Nephron progenitor cell (in vitro differentiated cells): ENCODE measurements at regions not wholly inside any gene's neighbourhood (a gene's known extent, or its start where the extent isn't known, plus 50 kb on each side); places are given as distances from the start of the nearest gene placed in this dataset.
"Not testable (repeated sequence)": the region's sequence is repeated elsewhere in the genome, so short reads cannot be mapped to it uniquely, and the experiment has no call there.

Experiments used
- DNase-seq: peaks from one replicate; pipeline ENCODE4 v3.0.0; 2021
- H3K27ac Mint-ChIP-seq: 2 replicates; pipeline ENCODE4 v1.8.0; 2021; ENCODE audit warnings: mild to moderate bottlenecking, moderate library complexity, mixed read lengths
- H3K27me3 Mint-ChIP-seq: 2 replicates; pipeline ENCODE4 v1.8.0; 2021; ENCODE audit warnings: mild to moderate bottlenecking, low read depth, mixed read lengths; ENCODE audit not compliant: poor library complexity
- H3K36me3 Mint-ChIP-seq: 2 replicates; pipeline ENCODE4 v1.8.0; 2021; ENCODE audit warnings: low read depth, mixed read lengths
- H3K4me1 Mint-ChIP-seq: 2 replicates; pipeline ENCODE4 v1.8.0; 2021; ENCODE audit warnings: mixed read lengths
- H3K4me3 Mint-ChIP-seq: 2 replicates; pipeline ENCODE4 v1.8.0; 2021; ENCODE audit warnings: mild to moderate bottlenecking, moderate library complexity, mixed read lengths
- H3K9me3 Mint-ChIP-seq: 2 replicates; pipeline ENCODE4 v1.8.0; 2021; ENCODE audit warnings: mild to moderate bottlenecking, moderate library complexity, mixed read lengths
- CTCF ChIP-seq: fragments of 200-600 bp; sonication (generic); IDR thresholded peaks from 2 replicates; pipeline ENCODE4 v1.5.0; 2021; ENCODE audit warnings: antibody characterized with exemption

DNA sequence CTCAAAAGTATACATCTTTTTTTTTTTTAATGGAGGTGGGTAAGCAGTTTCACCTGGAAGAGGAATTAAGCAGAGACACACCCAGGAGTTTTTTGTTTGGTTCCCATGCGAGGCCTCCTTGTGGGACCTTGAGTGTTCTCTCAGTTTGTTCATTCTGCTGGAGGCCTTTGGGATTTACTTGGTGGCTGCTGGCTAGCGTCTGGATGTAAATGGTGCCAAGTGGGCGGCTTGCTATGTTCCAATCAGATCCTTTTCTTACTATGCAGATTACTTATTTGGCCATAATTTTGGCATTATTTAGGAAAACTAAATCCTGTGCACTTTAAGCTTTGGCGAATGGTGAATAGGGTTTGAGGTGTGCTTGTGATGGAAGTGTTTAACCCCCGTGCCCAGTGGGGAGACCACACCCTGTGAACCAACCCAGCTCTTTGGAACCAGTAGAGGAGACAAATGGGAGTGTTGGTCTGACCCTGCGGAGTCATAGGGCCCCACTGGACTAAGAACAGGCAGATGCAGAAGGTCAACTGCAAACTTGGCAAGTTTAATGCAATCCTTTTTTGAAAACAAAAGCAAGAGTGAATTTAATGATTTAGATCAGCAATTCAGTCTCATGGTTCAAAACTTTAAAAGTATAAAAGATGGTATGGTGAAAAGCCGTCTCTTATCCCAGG lies 79.4 kb downstream of the EBLN2 start:
- no peak overlapping the region for H3K27ac Mint-ChIP-seq
- H3K4me3 Mint-ChIP-seq = no peak overlapping the region
- peaks cover 57% of the 10 kb centered on the region for H3K4me1 Mint-ChIP-seq
- H3K36me3 Mint-ChIP-seq = no peaks in the 10 kb centered on the region
- no peaks in the 10 kb centered on the region for H3K9me3 Mint-ChIP-seq
- DNase-seq = no peak
- TF ChIP-seq CTCF = no peak
- peaks cover 2% of the 10 kb centered on the region for H3K27me3 Mint-ChIP-seq

DNA sequence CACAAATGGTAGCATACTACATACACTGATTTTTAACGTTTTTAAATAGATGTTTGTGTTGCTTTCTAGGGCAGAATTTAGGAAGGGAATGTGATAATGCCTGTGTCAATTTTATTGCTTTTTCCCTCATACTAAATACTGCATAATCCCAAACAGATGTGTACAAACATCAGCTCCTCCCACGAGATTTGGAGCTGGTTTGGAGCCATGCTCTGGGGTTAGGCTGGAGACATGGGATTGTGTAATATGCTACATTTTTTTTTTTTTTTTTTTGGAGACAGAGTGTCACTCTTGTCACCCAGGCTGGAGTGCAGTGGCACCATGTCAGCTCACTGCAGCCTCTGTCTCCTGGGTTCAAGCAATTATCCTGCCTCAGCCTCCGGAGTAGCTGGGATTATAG lies 80.1 kb downstream of the EBLN2 start:
- no peaks in the 10 kb centered on the region for H3K9me3 Mint-ChIP-seq
- no peaks in the 10 kb centered on the region for H3K36me3 Mint-ChIP-seq
- no peak for TF ChIP-seq CTCF
- H3K4me1 Mint-ChIP-seq = peaks cover 62% of the 10 kb centered on the region
- peaks cover under 1% of the 10 kb centered on the region for H3K27me3 Mint-ChIP-seq
- no peak overlapping the region for H3K4me3 Mint-ChIP-seq
- H3K27ac Mint-ChIP-seq = no peak overlapping the region
- no peak for DNase-seq

DNA sequence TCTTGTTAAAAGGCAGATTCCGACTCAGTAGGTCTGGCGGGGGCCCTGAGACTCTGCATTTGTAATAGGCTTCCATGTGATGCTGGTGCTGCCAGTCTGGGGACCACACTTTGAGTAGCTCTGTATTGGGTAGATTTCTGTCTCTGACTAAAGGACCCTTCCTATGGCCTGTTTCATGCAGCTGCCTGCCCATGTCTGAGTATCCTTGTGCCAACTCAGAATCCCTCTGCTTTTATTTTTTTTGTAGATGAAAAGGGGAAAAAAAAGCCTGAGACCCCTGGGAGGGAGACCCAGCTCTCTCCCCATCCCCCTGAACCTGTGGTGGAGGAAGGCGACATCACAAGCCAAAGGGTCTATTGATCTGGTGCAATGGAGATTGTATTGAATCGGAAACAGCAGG lies 81.9 kb downstream of the EBLN2 start:
- Mint-ChIP-seq H3K4me1 (peaks cover 70% of the 10 kb centered on the region), H3K9me3 (no peaks in the 10 kb centered on the region), H3K4me3 (no peak overlapping the region), H3K36me3 (no peaks in the 10 kb centered on the region), H3K27me3 (peaks cover 3% of the 10 kb centered on the region), H3K27ac (peak overlapping the region; percentile 92)
- no peak for TF ChIP-seq CTCF
- no peak for DNase-seq

DNA sequence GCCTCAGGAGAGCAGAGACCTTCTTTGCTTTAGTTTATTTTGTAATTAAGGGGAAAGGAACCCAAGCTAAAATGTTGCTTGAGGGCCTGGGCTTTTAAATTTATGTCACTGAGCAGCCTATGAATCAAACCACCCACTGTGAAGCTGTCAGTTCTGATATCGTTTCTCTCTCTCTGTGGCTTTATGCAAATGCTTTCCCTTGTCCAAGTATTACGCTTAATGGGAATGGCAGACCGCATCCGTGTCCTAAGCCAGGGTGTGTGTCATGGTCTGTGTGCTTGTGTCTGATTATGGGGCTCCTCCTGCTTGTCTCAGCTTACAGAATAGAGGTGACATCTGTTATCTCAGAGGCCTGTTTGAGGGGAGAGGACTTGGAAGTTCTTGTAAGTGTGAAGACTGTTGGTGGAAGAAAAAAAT lies 82.4 kb downstream of the EBLN2 start:
- DNase-seq = peak; percentile 3
- no peak for TF ChIP-seq CTCF
- H3K4me1 Mint-ChIP-seq = peaks cover 70% of the 10 kb centered on the region
- H3K9me3 Mint-ChIP-seq = no peaks in the 10 kb centered on the region
- H3K36me3 Mint-ChIP-seq = no peaks in the 10 kb centered on the region
- H3K27ac Mint-ChIP-seq = peak overlapping the region; percentile 92
- H3K4me3 Mint-ChIP-seq = no peak overlapping the region
- H3K27me3 Mint-ChIP-seq = peaks cover 3% of the 10 kb centered on the region

DNA sequence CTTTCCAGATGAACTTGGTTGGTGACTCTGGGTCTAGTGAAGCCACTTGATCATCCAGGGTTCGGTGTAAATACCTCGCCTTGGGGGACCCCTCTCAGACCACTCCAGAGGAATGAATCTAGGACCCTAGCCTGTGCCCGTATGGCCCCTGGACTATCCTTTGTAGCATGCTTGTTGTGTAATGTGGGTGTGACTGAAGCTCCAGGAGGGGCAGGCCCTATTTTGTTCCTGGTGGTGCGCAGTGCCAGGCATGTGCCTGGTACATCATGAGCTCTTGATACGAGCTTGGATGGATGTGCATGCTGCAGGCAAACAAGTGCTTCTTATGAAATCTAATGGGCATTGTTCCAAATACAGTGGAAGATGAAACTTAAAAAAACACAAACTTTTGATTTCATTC lies 82.8 kb downstream of the EBLN2 start:
- peak overlapping the region; percentile 92 for H3K27ac Mint-ChIP-seq
- H3K27me3 Mint-ChIP-seq = peaks cover 3% of the 10 kb centered on the region
- no peak for DNase-seq
- no peak for TF ChIP-seq CTCF
- H3K4me1 Mint-ChIP-seq = peaks cover 69% of the 10 kb centered on the region
- no peak overlapping the region for H3K4me3 Mint-ChIP-seq
- H3K36me3 Mint-ChIP-seq = no peaks in the 10 kb centered on the region
- H3K9me3 Mint-ChIP-seq = no peaks in the 10 kb centered on the region

- Mint-ChIP-seq H3K27me3 (peaks cover 3% of the 10 kb centered on the region), H3K9me3 (no peaks in the 10 kb centered on the region), H3K4me3 (no peak overlapping the region), H3K36me3 (no peaks in the 10 kb centered on the region), H3K27ac (no peak overlapping the region), H3K4me1 (peaks cover 63% of the 10 kb centered on the region)
- TF ChIP-seq CTCF = no peak
- DNase-seq = no peak
Observed at GRCh38 chr3:73144828-73145227, 83.4 kb downstream of the EBLN2 start.

GRCh38 chr3:73147479-73147878 lies 86.0 kb downstream of the EBLN2 start:
- H3K27ac Mint-ChIP-seq, H3K4me3 Mint-ChIP-seq, H3K27me3 Mint-ChIP-seq, DNase-seq, H3K36me3 Mint-ChIP-seq, H3K9me3 Mint-ChIP-seq: not testable (repeated sequence)
- H3K4me1 Mint-ChIP-seq = peaks cover 46% of the 10 kb centered on the region
